ENCODE measurements at regions not wholly inside any gene's neighbourhood (a gene's known extent, or its start where the extent isn't known, plus 50 kb on each side); places are given as distances from the start of the nearest gene placed in this dataset.

GRCh38 chr18:10232062-10232461 is 222.4 kb upstream of the APCDD1 start:
- no peaks in the 10 kb centered on the region for H3K27me3 ChIP-seq (ENCODE audit: insufficient read depth, low read depth, low read length)

GRCh38 chr18:10233082-10233875 is 221.2 kb upstream of the APCDD1 start:
- Histone ChIP-seq H3K27me3 (ENCODE audit: insufficient read depth, low read depth, low read length) (no peaks in the 10 kb centered on the region), H3K4me3 (ENCODE audit: low read length) (no peak overlapping the region), H3K9me2 (ENCODE audit: insufficient read depth, low read length) (no peaks in the 10 kb centered on the region), H3K36me3 (ENCODE audit: insufficient read depth, low read length) (no peaks in the 10 kb centered on the region), H3K79me2 (replicated peaks; ENCODE audit: insufficient read depth, low read length) (no peaks in the 10 kb centered on the region), H3K9ac (ENCODE audit: low read length) (no peak overlapping the region), H3F3A (ENCODE audit: insufficient read depth, low read length, poor library complexity, severe bottlenecking) (no peaks in the 10 kb centered on the region), H2AFZ (ENCODE audit: low read depth, low read length) (no peak overlapping the region), H4K20me1 (ENCODE audit: insufficient read depth) (no peaks in the 10 kb centered on the region), H3K4me2 (ENCODE audit: low read length) (no peak overlapping the region), H3K9me3 (ENCODE audit: low read length) (no peaks in the 10 kb centered on the region), H3K27ac (ENCODE audit: low read length) (no peak overlapping the region)
- TF ChIP-seq SMC3 (conservative IDR thresholded peaks at IDR 0.05; ENCODE audit: poor library complexity) (no peak), MXI1 (conservative IDR thresholded peaks at IDR 0.05; ENCODE audit: poor library complexity, severe bottlenecking) (no peak)

More at GRCh38 chr18:10232062-10232461, 222.4 kb upstream of the APCDD1 start:
- H3K79me2 ChIP-seq (replicated peaks; ENCODE audit: insufficient read depth, low read length), result no peaks in the 10 kb centered on the region
- TF ChIP-seq RAD21 (conservative IDR thresholded peaks at IDR 0.05) (no peak), EP300 (conservative IDR thresholded peaks at IDR 0.05; ENCODE audit: poor library complexity, severe bottlenecking) (no peak), REST (IDR thresholded peaks at IDR 0.05; ENCODE audit: borderline replicate concordance) (no peak), TAF1 (IDR thresholded peaks at IDR 0.05; ENCODE audit: low read depth) (no peak), MXI1 (conservative IDR thresholded peaks at IDR 0.05; ENCODE audit: poor library complexity, severe bottlenecking) (no peak), POLR2AphosphoS5 (IDR thresholded peaks at IDR 0.05) (no peak), SMC3 (conservative IDR thresholded peaks at IDR 0.05; ENCODE audit: poor library complexity) (no peak), EZH2 (IDR thresholded peaks at IDR 0.05; ENCODE audit: borderline replicate concordance, insufficient read depth, low read length, poor library complexity, severe bottlenecking) (no peak)
- TF ChIP-seq, protein P1, sequence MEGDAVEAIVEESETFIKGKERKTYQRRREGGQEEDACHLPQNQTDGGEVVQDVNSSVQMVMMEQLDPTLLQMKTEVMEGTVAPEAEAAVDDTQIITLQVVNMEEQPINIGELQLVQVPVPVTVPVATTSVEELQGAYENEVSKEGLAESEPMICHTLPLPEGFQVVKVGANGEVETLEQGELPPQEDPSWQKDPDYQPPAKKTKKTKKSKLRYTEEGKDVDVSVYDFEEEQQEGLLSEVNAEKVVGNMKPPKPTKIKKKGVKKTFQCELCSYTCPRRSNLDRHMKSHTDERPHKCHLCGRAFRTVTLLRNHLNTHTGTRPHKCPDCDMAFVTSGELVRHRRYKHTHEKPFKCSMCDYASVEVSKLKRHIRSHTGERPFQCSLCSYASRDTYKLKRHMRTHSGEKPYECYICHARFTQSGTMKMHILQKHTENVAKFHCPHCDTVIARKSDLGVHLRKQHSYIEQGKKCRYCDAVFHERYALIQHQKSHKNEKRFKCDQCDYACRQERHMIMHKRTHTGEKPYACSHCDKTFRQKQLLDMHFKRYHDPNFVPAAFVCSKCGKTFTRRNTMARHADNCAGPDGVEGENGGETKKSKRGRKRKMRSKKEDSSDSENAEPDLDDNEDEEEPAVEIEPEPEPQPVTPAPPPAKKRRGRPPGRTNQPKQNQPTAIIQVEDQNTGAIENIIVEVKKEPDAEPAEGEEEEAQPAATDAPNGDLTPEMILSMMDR (IDR thresholded peaks at IDR 0.05; ENCODE audit: poor library complexity, severe bottlenecking), result no peak
- no peak overlapping the region for H3K4me3 ChIP-seq (ENCODE audit: low read length)
- H3K9me3 ChIP-seq (ENCODE audit: low read length), result no peaks in the 10 kb centered on the region
- no peaks in the 10 kb centered on the region for H3K36me3 ChIP-seq (ENCODE audit: insufficient read depth, low read length)
- H2AFZ ChIP-seq (ENCODE audit: low read depth, low read length), result no peak overlapping the region
- H4K20me1 ChIP-seq (ENCODE audit: insufficient read depth), result no peaks in the 10 kb centered on the region
- no peak overlapping the region for H3K9ac ChIP-seq (ENCODE audit: low read length)
- no peaks in the 10 kb centered on the region for H3K9me2 ChIP-seq (ENCODE audit: insufficient read depth, low read length)
- H3K4me2 ChIP-seq (ENCODE audit: low read length), result no peak overlapping the region
- no peaks in the 10 kb centered on the region for H3F3A ChIP-seq (ENCODE audit: insufficient read depth, low read length, poor library complexity, severe bottlenecking)
- no peak overlapping the region for H3K27ac ChIP-seq (ENCODE audit: low read length)
